ENCODE measurements at regions not wholly inside any gene's neighbourhood (a gene's known extent, or its start where the extent isn't known, plus 50 kb on each side); places are given as distances from the start of the nearest gene placed in this dataset.

- no peak for ATAC-seq (replicated peaks in 1 of 2)
- Mint-ChIP-seq H3K9me3 (no peaks in the 10 kb centered on the region), H3K36me3 (ENCODE audit: insufficient read depth in 2 of 2) (no peaks in the 10 kb centered on the region), H3K27ac (no peak overlapping the region), H3K4me3 (no peak overlapping the region), H3K27me3 (ENCODE audit: low read depth) (peaks cover 8% of the 10 kb centered on the region), H3K4me1 (ENCODE audit: low read depth) (no peaks in the 10 kb centered on the region)
- no peak for DNase-seq
Measured at GRCh38 chr2:6685447-6685846, 180.3 kb downstream of the CMPK2 start.

GRCh38 chr2:6692056-6692455 is 173.7 kb downstream of the CMPK2 start:
- DNase-seq, result no peak
- no peak overlapping the region for H3K4me3 Mint-ChIP-seq
- no peaks in the 10 kb centered on the region for H3K36me3 Mint-ChIP-seq (ENCODE audit: insufficient read depth in 2 of 2)
- H3K27me3 Mint-ChIP-seq (ENCODE audit: low read depth), result peaks cover 8% of the 10 kb centered on the region
- H3K4me1 Mint-ChIP-seq (ENCODE audit: low read depth), result no peaks in the 10 kb centered on the region
- H3K9me3 Mint-ChIP-seq, result no peaks in the 10 kb centered on the region
- ATAC-seq (replicated peaks in 1 of 2), result no peak
- H3K27ac Mint-ChIP-seq, result no peak overlapping the region

DNA sequence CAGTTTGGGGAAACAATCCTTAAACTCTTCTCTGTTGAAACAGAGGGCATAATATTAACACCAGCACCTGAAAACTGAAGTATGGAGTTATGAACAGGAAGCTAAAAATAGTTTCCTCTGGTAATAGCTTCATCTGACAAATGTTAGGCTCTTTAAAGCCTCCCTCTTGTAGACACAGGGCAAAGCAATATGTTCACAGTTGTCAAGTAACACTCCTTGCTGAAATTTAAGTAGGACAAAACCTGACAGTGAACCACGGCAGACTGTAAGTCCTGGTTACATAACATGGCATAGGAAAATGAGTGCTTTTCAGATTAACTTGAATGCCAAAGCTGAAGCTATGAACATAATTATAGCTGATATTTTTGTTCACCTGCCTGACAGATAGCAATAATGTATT is 172.9 kb downstream of the CMPK2 start:
- H3K4me3 Mint-ChIP-seq, result no peak overlapping the region
- no peaks in the 10 kb centered on the region for H3K9me3 Mint-ChIP-seq
- H3K4me1 Mint-ChIP-seq (ENCODE audit: low read depth), result no peaks in the 10 kb centered on the region
- no peaks in the 10 kb centered on the region for H3K36me3 Mint-ChIP-seq (ENCODE audit: insufficient read depth in 2 of 2)
- H3K27me3 Mint-ChIP-seq (ENCODE audit: low read depth), result peaks cover 8% of the 10 kb centered on the region
- DNase-seq, result no peak
- no peak for ATAC-seq (replicated peaks in 1 of 2)
- H3K27ac Mint-ChIP-seq, result no peak overlapping the region

DNA sequence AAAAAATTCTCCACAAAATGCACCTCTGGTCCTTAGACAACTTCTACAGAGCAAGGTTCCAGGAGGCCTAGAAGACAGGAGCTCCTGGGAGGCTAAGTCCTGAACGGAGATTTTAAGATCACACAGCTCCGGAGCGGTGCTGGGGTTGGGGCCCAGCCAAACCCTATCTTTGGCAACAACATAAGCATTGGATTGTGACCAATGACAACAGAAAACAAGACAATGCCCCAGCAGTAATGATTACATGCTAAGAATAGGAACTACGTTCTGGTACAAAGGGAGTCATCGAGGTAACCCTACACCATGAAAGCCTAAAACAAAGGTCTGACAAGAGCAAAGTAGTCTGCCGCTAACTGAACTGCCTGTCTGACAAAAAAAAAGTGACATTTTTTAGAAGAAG is 171.2 kb downstream of the CMPK2 start:
- Mint-ChIP-seq H3K36me3 (ENCODE audit: insufficient read depth in 2 of 2) (no peaks in the 10 kb centered on the region), H3K27ac (no peak overlapping the region), H3K4me1 (ENCODE audit: low read depth) (no peaks in the 10 kb centered on the region), H3K27me3 (ENCODE audit: low read depth) (no peaks in the 10 kb centered on the region), H3K9me3 (no peaks in the 10 kb centered on the region), H3K4me3 (no peak overlapping the region)
- ATAC-seq (replicated peaks in 1 of 2) (no peak), DNase-seq (no peak)

GRCh38 chr2:6700335-6700734 is 165.4 kb downstream of the CMPK2 start:
- H3K4me3 Mint-ChIP-seq, result no peak overlapping the region
- H3K27me3 Mint-ChIP-seq (ENCODE audit: low read depth), result no peaks in the 10 kb centered on the region
- DNase-seq, result no peak
- H3K4me1 Mint-ChIP-seq (ENCODE audit: low read depth), result no peaks in the 10 kb centered on the region
- peaks cover 3 to 6% of the 10 kb centered on the region in 2 donors for H3K36me3 Mint-ChIP-seq (ENCODE audit: insufficient read depth in 2 of 2)
- peaks cover 7 to 10% of the 10 kb centered on the region in 2 donors for H3K9me3 Mint-ChIP-seq
- ATAC-seq (replicated peaks in 1 of 2), result no peak
- H3K27ac Mint-ChIP-seq, result no peak overlapping the region

- DNase-seq (no peak), ATAC-seq (replicated peaks in 1 of 2) (no peak)
- peaks cover 3 to 6% of the 10 kb centered on the region in 2 donors for H3K36me3 Mint-ChIP-seq (ENCODE audit: insufficient read depth in 2 of 2)
- peaks cover 8 to 13% of the 10 kb centered on the region in 2 donors for H3K9me3 Mint-ChIP-seq
- no peak overlapping the region for H3K27ac Mint-ChIP-seq
- H3K4me1 Mint-ChIP-seq (ENCODE audit: low read depth), result no peaks in the 10 kb centered on the region
- no peaks in the 10 kb centered on the region for H3K27me3 Mint-ChIP-seq (ENCODE audit: low read depth)
- no peak overlapping the region for H3K4me3 Mint-ChIP-seq
Measured at GRCh38 chr2:6704077-6704476, 161.6 kb downstream of the CMPK2 start.

GRCh38 chr2:6721395-6721794 is 144.3 kb downstream of the CMPK2 start:
- H3K4me3 Mint-ChIP-seq, result no peak overlapping the region
- no peak for ATAC-seq (replicated peaks in 1 of 2)
- no peaks in the 10 kb centered on the region for H3K9me3 Mint-ChIP-seq
- no peak for DNase-seq
- H3K27me3 Mint-ChIP-seq (ENCODE audit: low read depth), result no peaks in the 10 kb centered on the region
- H3K4me1 Mint-ChIP-seq (ENCODE audit: low read depth), result no peaks in the 10 kb centered on the region
- H3K36me3 Mint-ChIP-seq (ENCODE audit: insufficient read depth in 2 of 2), result no peaks in the 10 kb centered on the region
- H3K27ac Mint-ChIP-seq, result no peak overlapping the region

DNA sequence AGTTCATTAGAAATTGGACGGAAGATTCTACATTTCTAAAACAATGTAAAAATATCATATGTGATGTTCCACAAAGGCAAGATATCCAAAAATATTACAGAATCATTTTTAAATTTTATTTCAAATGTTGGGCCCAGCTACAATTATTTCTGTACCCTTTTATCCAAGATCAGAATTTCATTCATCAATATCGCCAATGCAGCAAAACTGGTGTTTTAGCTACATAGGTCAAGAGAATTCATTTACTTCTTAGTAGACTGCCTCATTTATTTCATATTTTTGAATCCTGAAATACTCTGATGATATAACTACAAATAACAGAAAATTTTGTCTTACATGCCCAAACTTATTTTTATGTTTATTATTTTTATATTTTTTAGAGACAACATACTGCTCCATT is 143.1 kb downstream of the CMPK2 start:
- Mint-ChIP-seq H3K4me1 (ENCODE audit: low read depth) (no peaks in the 10 kb centered on the region), H3K36me3 (ENCODE audit: insufficient read depth in 2 of 2) (no peaks in the 10 kb centered on the region), H3K27ac (no peak overlapping the region), H3K4me3 (no peak overlapping the region), H3K9me3 (no peaks in the 10 kb centered on the region), H3K27me3 (ENCODE audit: low read depth) (no peaks in the 10 kb centered on the region)
- ATAC-seq (replicated peaks in 1 of 2), result no peak
- DNase-seq, result no peak

- Mint-ChIP-seq H3K27me3 (ENCODE audit: low read depth) (no peaks in the 10 kb centered on the region), H3K36me3 (ENCODE audit: insufficient read depth in 2 of 2) (no peaks in the 10 kb centered on the region), H3K4me1 (ENCODE audit: low read depth) (no peaks in the 10 kb centered on the region), H3K27ac (no peak overlapping the region), H3K9me3 (no peaks in the 10 kb centered on the region), H3K4me3 (no peak overlapping the region)
- no peak for DNase-seq
- no peak for ATAC-seq (replicated peaks in 1 of 2)
Measured at GRCh38 chr2:6723865-6724604, 141.7 kb downstream of the CMPK2 start.

DNA sequence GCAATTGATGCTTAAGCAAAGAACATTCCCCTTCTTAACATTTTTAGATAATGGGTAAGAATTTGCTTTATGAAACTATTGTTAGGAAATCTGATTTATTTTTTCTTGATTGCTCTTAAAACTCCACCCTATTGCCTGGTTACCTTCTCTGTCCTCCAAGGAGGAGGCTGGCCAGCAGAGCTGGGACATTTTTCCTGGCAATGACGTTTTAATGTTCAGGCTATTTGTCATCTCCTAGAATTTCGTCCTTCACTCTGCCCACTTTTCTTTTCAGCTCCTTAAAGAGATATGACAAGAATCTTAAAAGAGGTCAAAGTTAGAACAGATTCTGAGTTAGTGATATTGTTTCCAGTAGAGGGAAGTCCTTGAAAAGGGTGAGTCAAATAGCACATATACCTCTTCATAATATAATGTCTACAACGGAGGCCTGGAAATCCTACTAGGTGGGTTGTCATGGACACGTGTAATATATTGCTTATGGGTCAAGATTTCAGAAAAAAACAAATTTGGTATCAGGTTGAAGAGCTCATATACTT is 141.0 kb downstream of the CMPK2 start:
- Mint-ChIP-seq H3K36me3 (ENCODE audit: insufficient read depth in 2 of 2) (no peaks in the 10 kb centered on the region), H3K27me3 (ENCODE audit: low read depth) (no peaks in the 10 kb centered on the region), H3K27ac (no peak overlapping the region), H3K9me3 (no peaks in the 10 kb centered on the region), H3K4me3 (no peak overlapping the region), H3K4me1 (ENCODE audit: low read depth) (no peaks in the 10 kb centered on the region)
- no peak for DNase-seq
- ATAC-seq (replicated peaks in 1 of 2), result no peak

DNA sequence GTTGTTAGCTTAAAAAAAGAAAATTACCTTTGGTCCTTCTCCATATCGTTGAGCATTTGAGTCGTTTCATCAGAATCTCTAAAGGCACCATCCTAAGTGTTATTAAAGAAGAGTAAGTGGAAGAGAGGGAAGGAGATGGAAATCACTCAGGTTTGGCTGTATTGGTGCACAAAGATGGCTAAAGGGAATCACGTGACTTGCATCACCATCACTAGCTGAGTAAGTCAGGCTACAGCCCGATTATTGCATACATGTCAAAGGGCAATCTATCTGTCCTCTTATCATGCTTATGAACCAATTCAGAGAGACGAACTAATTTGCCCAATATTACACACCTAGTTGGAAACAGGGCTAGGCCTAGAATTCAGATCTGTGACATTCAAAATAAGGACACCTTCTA is 137.6 kb downstream of the CMPK2 start:
- ATAC-seq (replicated peaks in 1 of 2) (no peak), DNase-seq (no peak)
- H3K9me3 Mint-ChIP-seq, result no peaks in the 10 kb centered on the region
- H3K4me1 Mint-ChIP-seq (ENCODE audit: low read depth), result no peaks in the 10 kb centered on the region
- no peak overlapping the region for H3K27ac Mint-ChIP-seq
- no peaks in the 10 kb centered on the region for H3K36me3 Mint-ChIP-seq (ENCODE audit: insufficient read depth in 2 of 2)
- H3K4me3 Mint-ChIP-seq, result no peak overlapping the region
- H3K27me3 Mint-ChIP-seq (ENCODE audit: low read depth), result peaks cover under 1% of the 10 kb centered on the region

GRCh38 chr2:6730003-6730402 is 135.7 kb downstream of the CMPK2 start:
- Mint-ChIP-seq H3K36me3 (ENCODE audit: insufficient read depth in 2 of 2) (no peaks in the 10 kb centered on the region), H3K4me1 (ENCODE audit: low read depth) (no peaks in the 10 kb centered on the region), H3K4me3 (no peak overlapping the region), H3K9me3 (no peaks in the 10 kb centered on the region), H3K27ac (no peak overlapping the region), H3K27me3 (ENCODE audit: low read depth) (peaks cover 7% of the 10 kb centered on the region)
- no peak for DNase-seq
- no peak for ATAC-seq (replicated peaks in 1 of 2)

DNA sequence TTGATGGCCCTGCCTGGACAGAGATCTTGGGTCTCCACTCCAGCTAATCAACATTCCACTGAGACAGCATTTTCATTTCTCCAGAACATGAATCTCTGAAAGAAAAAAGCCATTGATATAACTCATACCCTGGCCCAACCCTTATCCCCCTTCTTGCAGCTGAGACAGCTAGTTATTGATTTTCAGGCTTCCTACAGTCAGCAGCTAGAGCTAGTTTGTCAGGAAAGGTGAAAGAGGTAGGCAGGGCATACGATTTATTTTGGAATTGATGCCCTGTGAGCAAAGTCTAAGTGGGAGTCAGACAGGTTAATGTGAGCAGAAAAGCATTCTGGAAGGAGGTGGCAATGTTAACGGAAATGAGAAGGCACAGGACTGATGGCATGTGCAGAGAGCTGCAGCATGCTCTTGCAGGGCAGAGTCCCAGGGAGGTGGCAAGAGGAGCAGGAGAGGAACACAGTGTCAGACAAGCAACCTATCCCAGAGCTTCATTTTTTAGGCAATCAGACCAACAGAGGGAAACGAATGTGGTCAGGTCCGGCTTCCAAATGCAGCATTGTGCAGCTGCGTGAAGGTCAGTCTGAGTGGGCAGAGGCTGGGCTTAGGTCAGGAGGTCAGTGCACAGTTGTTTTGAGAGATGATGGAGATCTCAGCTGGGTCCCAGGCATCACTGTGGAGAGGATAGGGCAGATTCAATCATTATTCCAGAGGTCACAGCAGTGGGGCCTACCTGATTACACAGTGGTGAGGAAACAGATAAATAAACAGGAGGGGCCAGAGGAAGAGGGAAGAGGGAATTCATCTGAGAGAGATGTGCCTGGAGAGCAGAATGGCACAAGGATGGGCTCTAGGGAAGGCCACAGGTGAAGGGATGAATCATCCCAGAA is 134.8 kb downstream of the CMPK2 start:
- H3K27me3 Mint-ChIP-seq (ENCODE audit: low read depth), result peaks cover 7% of the 10 kb centered on the region
- no peak overlapping the region for H3K27ac Mint-ChIP-seq
- H3K36me3 Mint-ChIP-seq (ENCODE audit: insufficient read depth in 2 of 2), result no peaks in the 10 kb centered on the region
- ATAC-seq (replicated peaks in 1 of 2) (no peak), DNase-seq (no peak)
- no peak overlapping the region for H3K4me3 Mint-ChIP-seq
- no peaks in the 10 kb centered on the region for H3K9me3 Mint-ChIP-seq
- no peaks in the 10 kb centered on the region for H3K4me1 Mint-ChIP-seq (ENCODE audit: low read depth)
